Posterior cingulate gyrus (tissue), 11 donors: ENCODE measurements at regions not wholly inside any gene's neighbourhood (a gene's known extent, or its start where the extent isn't known, plus 50 kb on each side); places are given as distances from the start of the nearest gene placed in this dataset.
A peak's percentile ranks its signal among the peaks of the same experiment; 100 is the strongest.

Experiments used
- DNase-seq, 10 donors: peaks; one replicate each; pipeline versions ENCODE4 v3.0.0 to v3.0.0-alpha.2; 2020 to 2021; ENCODE audit warnings: mixed read lengths in 3 of 10
- intact Hi-C: fragments of 100-400 bp; cut with DNase I; formaldehyde crosslinking; loops from one replicate; pipeline ENCODE4 v1.15.1; 2023

DNA sequence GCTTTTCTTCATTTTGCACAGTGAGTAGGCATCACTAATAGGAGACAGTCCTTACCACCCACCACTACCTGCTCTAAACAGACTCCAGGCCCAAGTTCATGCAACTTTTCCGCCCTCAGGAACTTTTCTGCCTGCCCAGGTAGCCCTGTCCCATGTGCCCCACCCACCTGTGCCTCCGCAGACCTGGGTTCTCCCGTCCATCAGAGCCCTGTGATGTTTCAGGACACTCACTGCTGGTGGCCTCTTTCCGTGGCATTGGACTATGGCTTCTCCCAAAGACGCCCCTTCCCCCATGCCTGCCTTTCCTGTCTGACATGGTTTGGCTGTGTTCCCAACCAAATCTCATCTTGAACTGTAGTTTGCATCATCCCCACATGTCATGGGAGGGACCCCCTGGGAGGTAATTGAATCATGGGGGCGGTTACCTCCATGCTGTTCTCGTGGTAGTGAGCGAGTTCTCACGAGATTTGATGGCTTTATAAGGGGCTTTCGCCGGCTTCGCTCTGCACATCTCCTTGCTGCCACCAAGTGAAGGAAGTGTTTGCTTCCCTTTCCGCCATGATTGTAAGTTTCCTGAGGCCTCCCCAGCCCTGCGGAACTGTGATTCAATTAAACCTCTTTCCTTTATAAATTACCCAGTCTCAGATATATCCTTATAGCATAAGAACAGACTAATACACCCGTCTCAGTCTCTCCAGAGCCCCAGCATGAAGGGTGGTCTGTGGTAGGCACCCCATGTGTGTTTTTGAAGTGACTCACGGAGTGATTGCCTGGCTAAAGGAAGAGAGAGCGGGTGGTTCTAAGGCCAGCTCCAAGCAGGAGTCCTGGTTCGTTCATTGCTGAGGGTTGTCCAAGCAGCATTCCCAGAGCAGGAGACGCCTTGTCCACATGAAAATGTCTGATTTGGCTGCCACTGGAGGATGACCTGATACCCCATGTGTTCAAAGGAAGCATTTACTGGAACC is 86.0 kb upstream of the ZBTB40 start:
- DNase-seq, result peak in 2 of 10 donors; percentile 55 to 76

DNA sequence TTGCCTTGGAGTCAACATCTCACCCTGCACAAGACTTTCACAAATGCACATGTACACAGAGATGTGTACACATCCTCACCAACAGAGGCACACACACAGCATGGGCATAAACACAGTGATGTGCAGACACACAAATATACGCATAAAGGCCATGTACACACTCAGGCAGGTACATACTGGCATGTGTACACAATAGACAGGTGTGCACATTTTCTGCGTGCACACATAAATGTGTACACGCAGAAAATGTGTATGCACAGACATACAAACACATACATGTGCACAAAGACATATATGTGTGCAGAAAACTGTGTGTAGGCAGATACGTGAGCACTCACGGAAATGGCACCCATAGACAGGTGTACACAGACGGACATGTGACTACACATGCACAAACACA is 85.3 kb upstream of the ZBTB40 start:
- DNase-seq, result peak in 1 of 10 donors; percentile 10
- intact Hi-C loops, result no loop called here

More for the DNA sequence above, 86.0 kb upstream of the ZBTB40 start:
- intact Hi-C loops, result no loop called here

DNA sequence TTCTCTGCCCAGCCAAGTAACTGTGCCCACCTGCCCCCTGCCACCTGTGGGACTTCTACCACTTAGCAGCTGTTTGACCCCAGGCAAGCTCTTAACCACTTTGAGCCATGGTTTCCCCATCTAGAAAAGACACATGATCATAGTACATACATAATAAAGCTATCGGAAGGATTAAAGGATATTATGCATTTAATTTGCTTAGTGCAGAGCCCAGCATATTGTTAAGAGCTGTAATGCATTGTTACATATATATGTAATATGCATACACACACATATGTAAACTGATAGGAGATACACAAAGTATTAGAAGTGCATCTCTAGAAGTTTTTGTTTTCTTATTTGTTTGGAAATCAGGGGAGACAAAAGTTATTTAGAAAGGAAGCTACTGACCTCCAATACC is 83.5 kb upstream of the ZBTB40 start:
- DNase-seq, result peak in 2 of 10 donors; percentile 2 to 16
- intact Hi-C loops, result no loop called here

DNA sequence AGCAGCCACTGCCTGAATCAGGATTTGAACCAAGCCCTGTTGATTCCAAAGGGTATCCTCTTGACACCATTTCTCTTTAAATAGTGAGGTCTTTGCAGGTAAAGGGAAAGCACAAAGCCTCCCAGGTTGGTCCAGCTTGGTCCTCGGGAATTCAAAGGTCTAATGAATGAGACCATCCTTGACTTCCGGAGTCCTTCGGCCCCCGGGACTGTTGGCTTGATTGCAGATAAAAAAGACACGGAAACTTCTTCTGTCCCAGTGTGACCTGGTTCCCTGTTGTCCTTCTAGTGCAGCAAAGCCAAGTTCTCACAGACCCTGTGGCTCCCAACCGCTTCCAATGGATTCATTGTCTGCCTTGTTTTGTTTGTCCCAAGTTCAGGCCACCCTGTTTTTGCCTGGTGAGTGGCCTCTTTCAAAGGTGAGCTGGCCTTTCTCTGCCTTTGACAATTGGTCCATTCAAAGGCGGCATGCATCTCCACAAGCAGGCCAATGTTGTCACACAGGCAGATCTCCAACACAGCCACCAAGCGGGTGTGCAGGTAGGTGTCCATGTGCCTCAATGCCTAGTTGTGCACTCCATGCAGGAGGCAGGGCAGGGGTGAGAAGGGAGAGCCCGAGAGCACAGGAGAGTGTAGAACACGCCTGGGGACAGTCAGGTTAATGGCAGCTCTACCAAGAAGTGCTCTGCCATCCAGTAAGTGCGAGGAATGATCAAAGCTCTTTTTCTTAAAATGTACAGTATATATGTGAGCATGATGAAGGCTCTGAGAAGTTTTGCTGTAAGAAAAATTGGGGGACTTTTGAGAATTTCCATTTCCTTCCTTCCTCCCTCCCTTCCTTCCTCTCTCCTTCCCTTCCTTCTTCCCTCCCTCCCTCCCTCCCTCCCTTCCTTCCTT is 82.1 kb upstream of the ZBTB40 start:
- intact Hi-C loops, result no loop called here
- DNase-seq, result peak in 2 of 10 donors; percentile 38 to 77

DNA sequence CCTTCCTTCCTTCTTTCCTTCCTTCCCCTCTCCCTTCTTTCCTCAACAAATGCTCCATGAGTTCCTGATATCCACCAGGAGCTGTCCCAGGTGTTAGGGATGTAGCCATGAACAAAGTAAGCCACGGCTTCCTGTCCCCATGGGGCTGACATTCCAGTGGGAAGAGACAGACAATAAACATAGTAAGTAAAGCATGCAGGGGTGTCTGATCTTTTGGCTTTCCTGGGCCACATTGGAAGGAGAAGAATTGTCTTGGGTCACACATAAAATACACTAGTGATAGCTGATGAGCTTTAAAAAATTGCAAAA is 81.5 kb upstream of the ZBTB40 start:
- intact Hi-C loops, result no loop called here
- no peak for DNase-seq

DNA sequence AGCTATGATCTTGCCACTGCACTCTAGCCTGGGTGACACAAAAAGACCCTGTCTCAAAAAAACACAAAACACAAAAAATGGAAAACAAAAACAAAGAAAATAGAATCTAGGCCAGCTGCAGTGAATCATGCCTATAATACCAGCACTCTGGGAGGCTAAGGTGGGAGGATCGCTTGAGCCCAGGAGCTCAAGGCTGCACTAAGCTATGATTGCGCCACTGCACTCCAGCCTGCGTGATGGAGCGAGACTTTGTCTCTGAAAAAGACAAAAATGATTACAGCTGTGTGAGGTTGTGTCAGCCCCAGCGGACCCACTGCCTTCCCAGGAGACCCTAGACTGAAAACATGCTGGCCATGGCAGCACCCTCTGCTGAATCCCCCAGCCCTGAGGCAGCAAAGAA is 80.2 kb upstream of the ZBTB40 start:
- DNase-seq, result peak in 2 of 10 donors; percentile 4 to 21
- intact Hi-C loops, result no loop called here

DNA sequence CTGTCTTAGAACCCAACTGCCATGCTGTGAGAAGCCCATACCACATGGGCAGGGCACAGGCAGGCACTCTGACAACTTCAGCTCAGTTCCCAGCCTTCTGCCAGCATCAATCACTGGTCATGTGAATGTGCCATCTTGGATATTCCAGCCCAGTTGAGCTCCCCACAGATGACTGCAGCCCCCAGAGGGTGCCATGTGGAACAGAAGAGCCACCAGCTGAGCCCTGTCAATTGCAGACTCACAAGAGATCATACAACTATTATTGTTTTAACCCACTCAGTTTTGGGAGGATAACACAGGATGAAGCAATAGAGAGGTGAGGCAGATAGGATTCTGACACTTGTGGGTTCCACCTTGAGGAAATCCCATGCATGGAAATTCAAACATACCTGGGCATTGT is 78.4 kb upstream of the ZBTB40 start:
- intact Hi-C loops, result no loop called here
- DNase-seq, result no peak

DNA sequence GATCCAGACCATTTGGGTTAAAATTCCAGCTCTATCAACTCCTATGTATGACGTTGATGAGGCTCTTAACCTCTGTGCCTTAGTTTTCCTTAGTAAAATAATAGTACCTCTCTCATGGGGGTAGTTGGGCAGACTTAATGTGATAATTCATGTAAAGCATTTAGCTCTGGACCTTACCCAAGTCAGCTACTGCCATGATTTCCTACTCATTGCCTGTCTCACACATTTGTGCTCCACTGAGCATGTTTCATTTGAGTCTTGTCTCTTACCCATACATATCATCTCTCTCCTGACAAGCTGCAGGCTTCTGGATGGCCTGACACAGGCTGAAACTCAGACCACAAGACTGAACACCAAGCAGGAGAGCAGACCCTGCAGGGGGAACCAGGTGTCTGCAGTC is 77.7 kb upstream of the ZBTB40 start:
- DNase-seq, result no peak
- intact Hi-C loops, result no loop called here

DNA sequence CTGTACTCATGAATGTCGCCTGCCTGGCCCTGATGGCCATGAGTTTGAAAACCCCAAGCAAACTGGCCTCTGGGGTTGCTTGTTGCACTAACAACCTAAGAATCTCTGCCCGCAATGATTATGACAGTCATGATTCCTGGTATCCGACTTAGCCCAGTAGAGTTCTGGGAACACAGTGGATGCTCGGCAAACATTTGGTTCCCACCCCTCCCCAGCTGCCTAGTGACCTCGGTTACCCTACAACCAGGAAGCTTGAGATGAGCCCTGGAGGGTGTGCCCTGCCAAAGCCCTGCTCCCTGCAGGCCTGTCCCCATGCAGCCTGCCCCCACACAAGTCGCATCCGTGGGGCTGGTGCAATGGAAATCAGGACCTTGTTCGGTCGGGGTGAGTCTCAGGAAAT is 76.0 kb upstream of the ZBTB40 start:
- DNase-seq, result no peak
- intact Hi-C loops, result no loop called here

DNA sequence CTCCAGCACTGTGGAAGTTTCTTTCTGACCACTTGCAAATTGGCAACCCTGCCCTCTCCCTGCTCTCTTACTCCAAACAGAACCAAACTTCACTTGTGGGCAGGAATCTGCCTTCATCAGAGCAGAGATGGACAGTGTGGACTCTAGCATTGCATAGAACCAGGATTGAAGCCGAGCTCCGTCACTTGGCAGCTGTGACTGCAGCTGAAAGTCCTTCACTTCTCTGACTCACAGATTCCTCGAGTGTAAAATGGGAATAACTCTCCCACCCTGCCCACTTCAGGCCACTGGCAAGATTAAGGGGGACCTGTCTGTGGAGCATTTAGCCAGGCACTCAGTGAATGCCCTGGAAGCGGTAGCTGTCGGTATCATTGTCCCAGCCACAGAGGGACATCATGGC is 75.7 kb upstream of the ZBTB40 start:
- intact Hi-C loops, result no loop called here
- no peak for DNase-seq

DNA sequence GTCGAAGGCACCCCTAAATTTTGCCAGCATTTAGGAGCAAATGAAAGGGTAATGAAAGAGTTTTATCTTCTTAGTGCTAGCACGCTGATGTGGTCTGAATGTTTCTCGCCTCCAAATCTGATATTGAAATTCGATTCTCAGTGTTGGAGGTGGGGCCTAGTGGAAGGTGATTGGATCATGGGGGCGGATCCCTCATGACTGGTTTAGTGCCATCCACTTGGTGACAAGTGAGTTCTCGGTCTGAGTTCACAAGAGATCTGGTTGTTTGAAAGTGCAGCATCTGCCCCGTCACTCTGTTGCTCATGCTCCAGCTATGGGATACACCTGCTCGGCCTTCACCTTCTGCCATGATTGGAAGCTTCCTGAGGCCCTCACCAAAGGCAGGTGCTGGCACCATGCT is 75.1 kb upstream of the ZBTB40 start:
- intact Hi-C loops, result no loop called here
- DNase-seq, result no peak

DNA sequence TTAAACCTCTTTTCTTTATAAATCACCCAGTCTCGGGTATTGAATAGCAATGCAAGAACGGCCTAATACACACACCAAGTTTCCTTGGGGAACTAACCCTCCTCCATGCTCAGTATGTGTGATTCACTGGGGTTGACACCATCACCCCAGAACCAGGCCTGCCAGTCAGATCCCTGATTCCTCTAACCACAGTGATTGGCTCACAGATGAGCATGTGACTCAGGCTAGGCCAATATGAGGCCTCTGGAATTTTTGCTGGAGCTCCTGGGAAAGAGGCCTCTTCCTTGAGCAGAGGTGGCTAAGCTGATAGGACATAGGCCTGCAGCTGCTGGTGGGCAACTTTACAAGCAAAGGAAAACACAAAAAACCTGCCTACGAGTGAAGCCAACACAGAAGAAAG is 74.7 kb upstream of the ZBTB40 start:
- DNase-seq, result no peak
- intact Hi-C loops, result no loop called here

DNA sequence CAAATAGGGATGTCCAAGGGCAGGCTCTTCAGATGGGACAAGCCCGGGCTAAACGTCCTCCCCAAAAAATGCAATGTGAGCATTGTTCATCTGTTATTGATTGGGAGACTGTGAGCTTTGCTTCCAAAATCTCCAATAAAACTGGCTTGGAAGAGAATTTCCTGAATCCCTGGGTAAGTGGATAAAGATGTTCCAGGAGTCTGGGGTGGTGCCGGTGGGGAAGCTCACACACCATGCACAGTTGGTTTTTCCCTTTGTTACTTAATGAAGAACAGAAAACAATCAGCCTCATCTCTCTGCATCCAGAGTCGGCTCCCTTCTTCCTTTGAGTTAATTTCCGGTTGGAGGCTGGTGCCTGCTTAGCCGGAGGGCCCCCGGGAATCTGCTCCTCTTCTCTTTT is 72.1 kb upstream of the ZBTB40 start:
- intact Hi-C loops, result no loop called here
- no peak for DNase-seq

DNA sequence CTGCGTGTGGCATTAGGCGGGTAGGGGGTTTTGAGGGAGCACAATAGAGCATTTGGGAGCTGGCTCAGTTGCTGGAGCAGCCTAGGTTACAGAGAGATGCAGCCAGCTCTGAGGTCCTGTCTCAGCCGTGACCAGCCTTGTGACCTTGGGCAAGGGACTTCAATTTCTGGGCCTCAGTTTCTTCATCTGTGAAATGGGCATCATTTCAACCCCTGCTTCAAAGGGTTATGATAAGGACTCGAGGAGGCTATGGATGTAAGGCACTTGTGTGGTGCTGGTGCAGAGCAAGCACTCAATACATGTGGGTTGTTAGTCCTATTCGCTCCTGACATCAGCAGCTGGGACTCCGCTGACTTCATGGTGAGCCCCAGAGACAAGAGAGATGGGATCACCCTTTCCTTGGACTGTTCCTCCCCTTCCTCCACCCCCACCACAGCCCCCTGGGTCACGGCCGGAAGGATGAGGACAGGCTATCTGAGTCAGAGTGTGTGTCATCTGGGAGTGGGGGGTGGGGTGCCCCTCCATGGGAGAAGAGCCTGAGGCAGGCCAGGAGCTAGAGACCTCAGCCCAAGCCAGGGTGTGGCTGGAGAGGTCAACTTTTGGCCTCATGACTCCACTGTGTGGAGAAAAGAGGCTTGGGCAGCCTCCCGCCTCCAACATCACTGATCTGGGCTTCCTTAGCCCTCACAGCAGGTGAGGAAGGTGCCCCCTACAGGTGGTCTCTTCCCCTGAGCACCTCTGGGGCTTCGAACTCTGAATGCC is 71.4 kb upstream of the ZBTB40 start:
- intact Hi-C loops, result no loop called here
- no peak for DNase-seq

DNA sequence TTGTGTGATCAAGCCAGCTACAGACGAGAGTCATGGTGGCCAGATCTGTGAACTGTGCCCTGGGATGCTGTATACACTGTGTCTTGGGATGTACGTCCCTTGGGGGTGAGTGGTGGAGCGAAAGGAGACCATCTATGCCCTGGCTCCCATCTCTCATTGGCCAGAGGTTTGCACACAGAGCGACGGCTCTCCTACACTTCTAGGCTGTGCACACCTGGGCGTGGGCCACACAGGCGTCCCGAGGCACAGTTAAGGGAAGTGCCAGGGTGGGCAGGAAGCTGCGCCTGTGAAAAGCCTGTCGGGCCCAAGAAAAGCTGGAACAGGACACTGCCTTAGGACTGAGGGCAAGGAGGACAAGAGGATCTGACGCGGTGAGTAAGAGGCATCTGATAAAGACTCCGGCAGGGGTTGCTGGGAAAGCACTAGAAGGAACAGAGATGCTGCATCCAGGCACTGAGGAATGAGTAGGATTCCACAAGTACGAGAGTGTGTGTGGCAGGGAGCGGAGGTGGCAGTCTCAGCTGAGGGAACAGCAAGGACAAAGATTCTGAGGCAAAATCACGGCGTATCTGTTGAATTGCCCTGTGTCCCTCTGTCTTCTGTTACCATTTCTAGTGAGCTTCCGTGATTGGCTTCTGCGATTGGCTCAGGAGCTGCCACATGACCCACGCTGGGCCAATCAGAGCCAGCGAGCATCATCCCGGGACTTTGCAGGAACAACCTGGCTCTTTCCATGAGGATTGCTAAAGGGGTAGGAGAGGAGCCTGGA is 67.9 kb upstream of the ZBTB40 start:
- intact Hi-C loops, result no loop called here
- peak in 3 of 10 donors; percentile 4 to 69 (median 18) for DNase-seq

DNA sequence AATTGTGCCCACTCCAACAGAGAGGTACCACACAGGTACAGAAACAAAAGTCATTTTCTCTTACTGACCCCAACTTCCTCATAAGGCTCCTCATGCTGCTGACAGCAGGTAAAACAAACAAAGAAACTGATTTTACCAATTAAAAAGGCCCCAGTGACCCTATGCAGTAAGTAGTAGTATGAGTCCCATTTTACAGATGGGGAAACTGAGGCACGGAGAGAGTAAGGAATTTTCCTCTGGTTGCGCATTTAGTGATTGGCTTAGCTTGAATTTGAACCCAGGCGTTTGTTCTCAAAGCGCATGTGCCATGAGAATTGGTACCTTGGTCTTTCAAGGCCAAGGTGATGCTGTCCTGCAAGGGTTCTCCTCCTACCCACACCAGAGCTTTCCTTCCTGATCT is 66.1 kb upstream of the ZBTB40 start:
- DNase-seq, result no peak

DNA sequence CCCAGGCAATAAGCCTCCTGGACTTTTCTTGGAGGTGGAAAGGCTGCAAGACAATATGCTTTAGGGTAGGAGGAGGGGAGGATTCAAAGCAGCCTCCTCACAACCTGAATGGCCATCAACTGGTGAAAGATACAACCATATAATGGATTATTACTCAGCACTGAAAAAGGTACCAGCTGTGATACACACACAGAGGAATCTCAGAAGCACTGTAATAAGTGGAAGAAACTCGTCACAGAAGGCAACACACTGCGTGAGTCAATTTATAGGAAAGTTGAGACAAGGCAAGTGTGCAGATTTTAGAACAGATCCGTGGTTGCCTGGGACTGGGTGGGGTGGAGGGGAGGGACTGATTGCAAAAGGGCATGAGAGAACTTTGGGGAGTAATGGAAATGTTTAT is 64.9 kb upstream of the ZBTB40 start:
- intact Hi-C loops, result no loop called here
- DNase-seq, result no peak

More for the DNA sequence above, 66.1 kb upstream of the ZBTB40 start:
- intact Hi-C loops, result no loop called here

DNA sequence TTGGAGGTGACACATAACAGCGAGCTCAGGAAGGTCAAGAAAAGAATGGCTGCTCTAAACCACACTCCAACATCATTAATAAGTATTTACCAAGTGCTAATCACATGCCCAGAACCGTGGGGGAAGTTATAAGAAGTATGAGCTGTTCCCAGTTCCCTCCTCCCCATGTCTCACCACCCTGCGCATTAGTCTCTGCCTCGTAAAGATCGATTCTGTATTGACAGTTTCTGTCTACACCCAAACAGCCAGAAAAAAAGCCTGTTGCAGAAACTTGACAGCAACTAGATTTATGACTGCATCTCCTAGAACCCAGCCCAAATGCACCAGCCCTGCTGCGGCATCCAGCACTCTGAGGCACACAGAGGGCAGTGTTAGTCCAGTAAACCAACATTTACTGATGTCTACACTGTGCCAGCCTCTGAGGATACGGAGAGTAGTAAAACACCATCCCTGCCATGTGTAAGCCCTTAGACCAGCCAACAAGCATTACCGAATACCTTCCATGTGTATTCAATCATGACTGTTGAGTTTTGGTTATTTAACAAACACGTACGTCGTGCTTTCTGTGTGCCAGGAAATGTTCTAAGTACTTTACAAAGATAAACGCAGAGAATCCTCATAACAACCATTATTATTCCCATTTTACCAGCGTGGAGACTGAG is 63.6 kb upstream of the ZBTB40 start:
- intact Hi-C loops, result no loop called here
- DNase-seq, result peak in 1 of 10 donors; percentile 32

DNA sequence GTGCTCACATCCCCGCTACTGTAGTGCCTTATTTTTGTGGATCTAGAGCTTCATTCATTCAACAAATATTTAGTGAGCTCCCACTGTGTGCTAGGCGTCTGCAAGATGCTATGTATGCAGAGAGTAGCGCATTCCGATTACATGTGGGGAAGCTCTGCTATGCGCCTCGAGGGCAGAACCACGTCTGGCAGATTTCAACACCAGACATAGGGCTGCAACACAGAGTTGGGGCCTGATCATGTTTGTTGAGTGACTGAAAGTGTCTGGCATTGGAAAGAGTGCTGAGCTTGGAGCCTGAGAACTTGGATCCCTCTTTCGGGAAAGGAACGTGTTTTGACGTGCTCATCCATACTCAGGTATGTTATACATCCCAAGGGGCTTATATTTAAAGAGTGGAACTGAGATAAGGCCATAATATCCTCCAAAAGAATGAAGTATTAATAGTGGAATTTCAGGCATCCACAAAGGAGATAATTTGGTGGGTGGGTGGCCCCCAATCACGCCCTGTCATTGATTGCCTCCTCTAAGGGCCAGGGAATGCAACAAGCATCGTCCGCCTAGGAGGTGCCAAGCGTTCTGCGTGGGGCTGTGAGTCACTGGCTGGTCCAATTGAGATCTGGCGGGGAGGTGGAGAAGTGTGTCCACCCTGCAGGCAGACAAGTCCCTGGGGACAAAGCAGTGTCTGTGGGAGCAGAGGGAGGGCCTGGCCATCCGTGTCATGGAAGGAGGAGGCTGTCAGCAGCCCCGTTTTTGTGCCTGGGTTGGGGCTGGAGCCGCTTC is 62.8 kb upstream of the ZBTB40 start:
- DNase-seq, result peak in 1 of 10 donors; percentile 44
- intact Hi-C loops, result no loop called here
